ENCODE measurements at regions not wholly inside any gene's neighbourhood (a gene's known extent, or its start where the extent isn't known, plus 50 kb on each side); places are given as distances from the start of the nearest gene placed in this dataset.
"Not testable (repeated sequence)": the region's sequence is repeated elsewhere in the genome, so short reads cannot be mapped to it uniquely, and the experiment has no call there.

GRCh38 chr18:41872206-41872605, 82.8 kb upstream of the PIK3C3 start:
- H3K4me1 ChIP-seq = no peaks in the 10 kb centered on the region
- no peak for DNase-seq
- TF ChIP-seq POLR2AphosphoS5 (IDR thresholded peaks at IDR 0.05) (no peak), POLR2A (IDR thresholded peaks at IDR 0.05) (no peak), CTCF (IDR thresholded peaks at IDR 0.05 in 8 of 11, conservative IDR thresholded peaks at IDR 0.05 in 3 of 11) (no peak)
- H3K36me3 ChIP-seq = no peaks in the 10 kb centered on the region
- no peaks in the 10 kb centered on the region for H3K27me3 ChIP-seq (replicated peaks in 1 of 7)
- no peak overlapping the region for H3K4me3 ChIP-seq
- intact Hi-C loops (cut with DNase I; ENCODE audit: low total_unique reads) = no loop called here
- no peak overlapping the region for H3K27ac ChIP-seq
- H3K9me3 ChIP-seq = no peaks in the 10 kb centered on the region

DNA sequence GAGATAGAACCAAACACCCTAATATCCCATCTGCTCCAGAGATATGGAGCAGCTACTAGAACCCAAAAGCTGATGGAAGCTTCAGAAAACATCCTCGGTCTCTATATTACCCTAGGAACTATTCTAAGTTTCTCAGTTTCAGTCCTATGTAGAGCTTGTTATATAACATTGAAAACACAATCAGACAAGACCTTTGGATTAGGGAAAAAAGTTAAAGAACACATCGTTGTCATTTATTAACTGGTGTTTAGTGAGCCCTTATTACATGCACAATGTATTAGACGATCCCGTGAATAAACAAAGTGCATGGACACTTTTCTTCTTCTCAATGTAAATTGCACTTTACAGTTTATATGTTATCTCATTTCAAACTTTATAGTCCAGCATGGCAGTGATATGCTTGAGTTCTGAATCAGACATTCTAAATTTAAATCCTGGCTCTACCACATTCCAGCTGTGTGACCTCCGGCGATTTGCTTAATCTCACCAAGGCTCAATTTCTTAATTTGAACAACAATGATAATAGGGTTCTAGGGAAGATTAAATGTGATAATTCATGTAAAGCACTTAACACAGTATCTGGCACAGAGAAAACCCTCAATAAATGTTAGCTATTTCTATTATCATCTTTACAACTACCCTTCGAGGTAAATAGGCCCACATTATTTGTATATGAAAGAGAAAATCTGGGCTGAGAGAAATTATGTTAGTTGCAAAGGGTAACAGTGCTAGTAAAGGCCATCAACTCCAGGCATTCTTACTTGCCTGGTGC, 83.6 kb upstream of the PIK3C3 start:
- 78 to 90% (median 83%) methylated on average over 7 of the region's 7 CpGs for WGBS, 5 donors
- no peaks in the 10 kb centered on the region for H3K9me3 ChIP-seq
- H3K27me3 ChIP-seq (replicated peaks in 1 of 7) = no peaks in the 10 kb centered on the region
- DNase-seq = no peak
- H3K36me3 ChIP-seq = no peaks in the 10 kb centered on the region
- intact Hi-C loops (cut with DNase I; ENCODE audit: low total_unique reads) = no loop called here
- TF ChIP-seq POLR2A (IDR thresholded peaks at IDR 0.05) = no peak
- TF ChIP-seq CTCF (IDR thresholded peaks at IDR 0.05 in 8 of 11, conservative IDR thresholded peaks at IDR 0.05 in 3 of 11) = no peak
- no peak for TF ChIP-seq POLR2AphosphoS5 (IDR thresholded peaks at IDR 0.05)
- no peaks in the 10 kb centered on the region for H3K4me1 ChIP-seq
- no peak overlapping the region for H3K4me3 ChIP-seq
- H3K27ac ChIP-seq = no peak overlapping the region

DNA sequence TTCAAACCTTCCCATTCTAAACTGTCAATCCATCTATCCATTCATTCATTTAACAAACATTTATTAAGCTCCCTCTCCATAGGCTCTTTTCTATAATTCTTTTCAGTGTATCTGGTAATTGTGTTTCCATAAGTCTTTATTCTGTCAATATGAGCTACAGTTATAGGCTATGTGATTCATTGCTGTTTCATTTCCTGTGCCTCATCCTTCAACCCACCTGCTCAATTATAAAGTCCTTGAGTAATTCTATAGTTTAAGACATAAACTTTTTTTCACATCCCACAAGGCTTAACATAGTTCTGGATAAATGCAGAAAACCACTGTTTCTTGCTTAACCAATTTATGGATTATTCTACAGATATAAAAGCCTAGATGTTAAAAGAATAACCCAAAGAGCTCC, 84.2 kb upstream of the PIK3C3 start:
- Histone ChIP-seq H3K9me3 (no peaks in the 10 kb centered on the region), H3K27ac (no peak overlapping the region), H3K27me3 (replicated peaks in 1 of 7) (no peaks in the 10 kb centered on the region), H3K4me1 (no peaks in the 10 kb centered on the region), H3K36me3 (no peaks in the 10 kb centered on the region), H3K4me3 (no peak overlapping the region)
- TF ChIP-seq CTCF (IDR thresholded peaks at IDR 0.05 in 8 of 11, conservative IDR thresholded peaks at IDR 0.05 in 3 of 11) (no peak), POLR2A (IDR thresholded peaks at IDR 0.05) (no peak), POLR2AphosphoS5 (IDR thresholded peaks at IDR 0.05) (no peak)
- intact Hi-C loops (cut with DNase I; ENCODE audit: low total_unique reads) = no loop called here
- DNase-seq = no peak

GRCh38 chr18:41870191-41870590, 84.8 kb upstream of the PIK3C3 start:
- DNase-seq = no peak
- Histone ChIP-seq H3K27me3 (replicated peaks in 1 of 7) (no peaks in the 10 kb centered on the region), H3K4me1 (no peaks in the 10 kb centered on the region), H3K27ac (no peak overlapping the region), H3K4me3 (no peak overlapping the region), H3K36me3 (no peaks in the 10 kb centered on the region), H3K9me3 (no peaks in the 10 kb centered on the region)
- WGBS, 5 donors = 82 to 88% (median 85%) methylated on average over 2 of the region's 2 CpGs
- no peak for TF ChIP-seq POLR2A (IDR thresholded peaks at IDR 0.05)
- TF ChIP-seq CTCF (IDR thresholded peaks at IDR 0.05 in 8 of 11, conservative IDR thresholded peaks at IDR 0.05 in 3 of 11) = no peak
- TF ChIP-seq POLR2AphosphoS5 (IDR thresholded peaks at IDR 0.05) = no peak
- intact Hi-C loops (cut with DNase I; ENCODE audit: low total_unique reads) = no loop called here

DNA sequence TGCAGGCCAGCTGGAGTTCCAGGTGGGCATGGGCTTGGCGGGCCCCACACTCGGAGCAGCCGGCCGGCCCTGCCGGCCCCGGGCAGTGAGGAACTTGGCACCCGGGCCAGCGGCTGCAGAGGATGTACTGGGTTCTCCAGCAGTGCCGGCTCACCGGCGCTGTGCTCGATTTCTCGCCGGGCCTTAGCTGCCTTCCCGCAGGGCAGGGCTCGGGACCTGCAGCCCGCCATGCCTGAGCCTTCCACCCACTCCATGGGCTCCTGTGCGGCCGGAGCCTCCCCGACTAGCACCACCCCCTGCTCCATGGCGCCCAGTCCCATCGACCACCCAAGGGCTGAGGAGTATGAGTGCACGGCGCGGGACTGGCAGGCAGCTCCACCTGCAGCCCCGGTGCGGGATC, 89.2 kb upstream of the PIK3C3 start:
- H3K9me3 ChIP-seq; H3K4me3 ChIP-seq; H3K27me3 ChIP-seq (replicated peaks in 1 of 7); H3K4me1 ChIP-seq; H3K27ac ChIP-seq; intact Hi-C loops (cut with DNase I; ENCODE audit: low total_unique reads); H3K36me3 ChIP-seq; DNase-seq: not testable (repeated sequence)
- WGBS, 5 donors = 89 to 96% (median 94%) methylated on average over 10 to 27 of the region's 27 CpGs
